MG63 (cell line): ENCODE measurements at regions not wholly inside any gene's neighbourhood (a gene's known extent, or its start where the extent isn't known, plus 50 kb on each side); places are given as distances from the start of the nearest gene placed in this dataset.
"Not testable (repeated sequence)": the region's sequence is repeated elsewhere in the genome, so short reads cannot be mapped to it uniquely, and the experiment has no call there.

Experiments used
- DNase-seq: peaks from one replicate; pipeline ENCODE4 v3.0.0-alpha.2; 2020
- H3K27me3 ChIP-seq: fragments of 250-450 bp; sonication (Bioruptor Pico); 2 replicates; pipeline ENCODE4 v1.5.1; 2020; ENCODE audit warnings: mild to moderate bottlenecking, moderate library complexity
- H3K36me3 ChIP-seq: fragments of 250-450 bp; sonication (Bioruptor Pico); 2 replicates; pipeline ENCODE4 v1.5.1; 2020; ENCODE audit warnings: mild to moderate bottlenecking, moderate library complexity
- H3K4me3 ChIP-seq: fragments of 250-450 bp; sonication (Bioruptor Pico); 2 replicates; pipeline ENCODE4 v1.5.1; 2020; ENCODE audit warnings: mild to moderate bottlenecking, moderate library complexity
- H3K9me3 ChIP-seq: fragments of 250-450 bp; sonication (Bioruptor Pico); 2 replicates; pipeline ENCODE4 v1.5.1; 2020; ENCODE audit warnings: mild to moderate bottlenecking, moderate library complexity

- Histone ChIP-seq H3K9me3 (no peaks in the 10 kb centered on the region), H3K36me3 (no peaks in the 10 kb centered on the region), H3K4me3 (no peak overlapping the region), H3K27me3 (no peaks in the 10 kb centered on the region)
- no peak for DNase-seq
Observed at GRCh38 chr1:78715181-78715661, 65.6 kb downstream of the IFI44 start.

- DNase-seq, result no peak
- H3K36me3 ChIP-seq, result no peaks in the 10 kb centered on the region
- H3K9me3 ChIP-seq, result no peaks in the 10 kb centered on the region
- no peak overlapping the region for H3K4me3 ChIP-seq
- H3K27me3 ChIP-seq, result no peaks in the 10 kb centered on the region
Observed at GRCh38 chr1:78716186-78716585, 66.6 kb downstream of the IFI44 start.

- Histone ChIP-seq H3K9me3 (no peaks in the 10 kb centered on the region), H3K27me3 (no peaks in the 10 kb centered on the region), H3K36me3 (no peaks in the 10 kb centered on the region), H3K4me3 (no peak overlapping the region)
- DNase-seq, result no peak
Observed at GRCh38 chr1:78718566-78718965, 68.9 kb downstream of the IFI44 start.

- H3K4me3 ChIP-seq, result no peak overlapping the region
- H3K27me3 ChIP-seq, result no peaks in the 10 kb centered on the region
- H3K9me3 ChIP-seq, result no peaks in the 10 kb centered on the region
- H3K36me3 ChIP-seq, result no peaks in the 10 kb centered on the region
- DNase-seq, result no peak
Observed at GRCh38 chr1:78721136-78721535, 71.5 kb downstream of the IFI44 start.

- H3K27me3 ChIP-seq, result no peaks in the 10 kb centered on the region
- no peaks in the 10 kb centered on the region for H3K9me3 ChIP-seq
- no peak overlapping the region for H3K4me3 ChIP-seq
- no peaks in the 10 kb centered on the region for H3K36me3 ChIP-seq
- DNase-seq, result no peak
Observed at GRCh38 chr1:78722105-78722504, 72.5 kb downstream of the IFI44 start.

- no peaks in the 10 kb centered on the region for H3K36me3 ChIP-seq
- DNase-seq, result no peak
- no peaks in the 10 kb centered on the region for H3K9me3 ChIP-seq
- H3K27me3 ChIP-seq, result no peaks in the 10 kb centered on the region
- no peak overlapping the region for H3K4me3 ChIP-seq
Observed at GRCh38 chr1:78722521-78722920, 72.9 kb downstream of the IFI44 start.

- H3K4me3 ChIP-seq, result no peak overlapping the region
- DNase-seq, result no peak
- H3K9me3 ChIP-seq, result no peaks in the 10 kb centered on the region
- H3K27me3 ChIP-seq, result no peaks in the 10 kb centered on the region
- H3K36me3 ChIP-seq, result no peaks in the 10 kb centered on the region
Observed at GRCh38 chr1:78722947-78723346, 73.3 kb downstream of the IFI44 start.

GRCh38 chr1:78726686-78727085 lies 77.1 kb downstream of the IFI44 start:
- no peaks in the 10 kb centered on the region for H3K36me3 ChIP-seq
- H3K4me3 ChIP-seq, result no peak overlapping the region
- H3K9me3 ChIP-seq, result no peaks in the 10 kb centered on the region
- no peaks in the 10 kb centered on the region for H3K27me3 ChIP-seq
- no peak for DNase-seq

- Histone ChIP-seq H3K27me3 (no peaks in the 10 kb centered on the region), H3K9me3 (no peaks in the 10 kb centered on the region), H3K36me3 (no peaks in the 10 kb centered on the region), H3K4me3 (no peak overlapping the region)
- no peak for DNase-seq
Observed at GRCh38 chr1:78728359-78728758, 78.7 kb downstream of the IFI44 start.

GRCh38 chr1:78730054-78730453 lies 80.4 kb downstream of the IFI44 start:
- no peaks in the 10 kb centered on the region for H3K9me3 ChIP-seq
- no peak overlapping the region for H3K4me3 ChIP-seq
- no peaks in the 10 kb centered on the region for H3K27me3 ChIP-seq
- DNase-seq, result no peak
- no peaks in the 10 kb centered on the region for H3K36me3 ChIP-seq

- Histone ChIP-seq H3K27me3 (no peaks in the 10 kb centered on the region), H3K4me3 (no peak overlapping the region)
- DNase-seq, result no peak
Observed at GRCh38 chr1:78731674-78732073, 82.0 kb downstream of the IFI44 start.

GRCh38 chr1:78737241-78737640 lies 87.6 kb downstream of the IFI44 start:
- no peak overlapping the region for H3K4me3 ChIP-seq
- no peaks in the 10 kb centered on the region for H3K36me3 ChIP-seq
- H3K27me3 ChIP-seq, result no peaks in the 10 kb centered on the region
- DNase-seq, result no peak
- peaks cover 2% of the 10 kb centered on the region; the same call in 1 of the 2 replicates for H3K9me3 ChIP-seq

More at GRCh38 chr1:78731674-78732073, 82.0 kb downstream of the IFI44 start:
- no peaks in the 10 kb centered on the region for H3K36me3 ChIP-seq
- H3K9me3 ChIP-seq, result no peaks in the 10 kb centered on the region

- Histone ChIP-seq H3K4me3 (no peak overlapping the region), H3K27me3 (no peaks in the 10 kb centered on the region), H3K36me3 (no peaks in the 10 kb centered on the region), H3K9me3 (0 out of 2 replicates have a peak, but pooled peaks cover 2% of the 10 kb centered on the region)
- no peak for DNase-seq
Observed at GRCh38 chr1:78743626-78744025, 94.0 kb downstream of the IFI44 start.

GRCh38 chr1:78745111-78745510 lies 95.5 kb downstream of the IFI44 start:
- DNase-seq, result no peak
- Histone ChIP-seq H3K9me3 (no peaks in the 10 kb centered on the region), H3K36me3 (no peaks in the 10 kb centered on the region), H3K27me3 (no peaks in the 10 kb centered on the region), H3K4me3 (no peak overlapping the region)

- H3K36me3 ChIP-seq, result not testable (repeated sequence)
Observed at GRCh38 chr1:78753679-78754078, 104.0 kb downstream of the IFI44 start.

GRCh38 chr1:78755986-78756385 lies 106.4 kb downstream of the IFI44 start:
- Histone ChIP-seq H3K36me3 (no peaks in the 10 kb centered on the region), H3K27me3 (no peaks in the 10 kb centered on the region), H3K4me3 (no peak overlapping the region), H3K9me3 (no peaks in the 10 kb centered on the region)
- DNase-seq, result no peak

More at GRCh38 chr1:78753679-78754078, 104.0 kb downstream of the IFI44 start:
- not testable (repeated sequence) for DNase-seq, H3K4me3 ChIP-seq, H3K27me3 ChIP-seq, H3K9me3 ChIP-seq

- no peak for DNase-seq
- no peaks in the 10 kb centered on the region for H3K27me3 ChIP-seq
- H3K4me3 ChIP-seq, result no peak overlapping the region
- H3K9me3 ChIP-seq, result no peaks in the 10 kb centered on the region
- H3K36me3 ChIP-seq, result no peaks in the 10 kb centered on the region
Observed at GRCh38 chr1:78758506-78758905, 108.9 kb downstream of the IFI44 start.

GRCh38 chr1:78759881-78760280 lies 110.2 kb downstream of the IFI44 start:
- H3K36me3 ChIP-seq, result no peaks in the 10 kb centered on the region
- H3K27me3 ChIP-seq, result no peaks in the 10 kb centered on the region
- H3K4me3 ChIP-seq, result no peak overlapping the region
- no peak for DNase-seq
- H3K9me3 ChIP-seq, result no peaks in the 10 kb centered on the region

- no peak for DNase-seq
- Histone ChIP-seq H3K9me3 (no peaks in the 10 kb centered on the region), H3K27me3 (no peaks in the 10 kb centered on the region), H3K36me3 (no peaks in the 10 kb centered on the region), H3K4me3 (no peak overlapping the region)
Observed at GRCh38 chr1:78760858-78761257, 111.2 kb downstream of the IFI44 start.
